Endothelial cell of umbilical vein (primary cell): ENCODE measurements at regions not wholly inside any gene's neighbourhood (a gene's known extent, or its start where the extent isn't known, plus 50 kb on each side); places are given as distances from the start of the nearest gene placed in this dataset.

Source experiments
- BruUV-seq: library from RNA; stranded (reverse); fragments of 400-500 nt; replicated peaks from 2 replicates; lab custom pipeline; 2021; lab: Mats Ljungman, UMichigan
- CTCF ChIA-PET: fragments of 300-600, 350-600 bp; sonication (Branson Sonifier 250); formaldehyde crosslinking; loops from one replicate; lab custom pipeline; 2021; ENCODE audit warnings: antibody characterized with exemption, inconsistent platforms; lab: Charles Lee
- POLR2A ChIA-PET: fragments of 300-600, 350-600 bp; sonication (Branson Sonifier 250); formaldehyde crosslinking; loops from one replicate; lab custom pipeline; 2021; ENCODE audit warnings: antibody characterized with exemption, inconsistent platforms; lab: Charles Lee
- DNase-seq: peaks from one replicate; pipeline ENCODE4 v3.0.0-alpha.2; 2011; ENCODE audit warnings: low read depth, low spot score
- FAIRE-seq: peaks from 2 replicates; lab custom pipeline; 2011; peaks lifted over from hg19 to GRCh38; lab: Jason Lieb, UNC
- H2AFZ ChIP-seq: 2 replicates; pipeline ENCODE4 v1.6.0; 2012; ENCODE audit warnings: low read depth, low read length, control low read depth, inconsistent platforms
- H3K27ac ChIP-seq: 2 replicates; pipeline ENCODE4 v1.5.1; 2011; ENCODE audit warnings: low read depth, mild to moderate bottlenecking, control low read depth, low read length, moderate library complexity; ENCODE audit not compliant: insufficient read depth
- H3K27me3 ChIP-seq, 2 experiments: 2 replicates each; pipeline versions ENCODE4 v1.6.0 to v1.6.1; 2011; ENCODE audit warnings: low read length in 2 of 2, mixed read lengths in 1 of 2; ENCODE audit not compliant: control insufficient read depth in 2 of 2, insufficient read depth in 2 of 2
- H3K36me3 ChIP-seq, 2 experiments: 2 replicates in 1 of 2; 3 replicates in 1 of 2; pipeline ENCODE4 v1.5.1; 2011; ENCODE audit warnings: low read length in 2 of 2, mild to moderate bottlenecking in 1 of 2, moderate library complexity in 1 of 2; ENCODE audit not compliant: control insufficient read depth in 2 of 2, insufficient read depth in 2 of 2; ENCODE audit errors: extremely low read depth in 1 of 2
- H3K4me1 ChIP-seq: 3 replicates; pipeline ENCODE4 v1.5.1; 2011; ENCODE audit warnings: mild to moderate bottlenecking, low read length; ENCODE audit not compliant: control insufficient read depth, insufficient read depth; ENCODE audit errors: extremely low read depth
- H3K4me2 ChIP-seq: 2 replicates; pipeline ENCODE4 v1.6.1; 2011; ENCODE audit warnings: low read length, control low read depth, mixed read lengths; ENCODE audit not compliant: insufficient read depth
- H3K4me3 ChIP-seq, 3 experiments: fragments of 200-600 bp in 1 of 3; sonication (generic), shearing (Covaris generic) in 1 of 3; replicated peaks in 1 of 3; 2 replicates each; pipeline ENCODE4 v1.5.1; 2011 to 2016; ENCODE audit warnings: control low read depth in 3 of 3, low read length in 3 of 3, mild to moderate bottlenecking in 2 of 3, inconsistent platforms in 1 of 3, low read depth in 1 of 3, moderate library complexity in 1 of 3; ENCODE audit not compliant: insufficient read depth in 1 of 3
- H3K79me2 ChIP-seq: 2 replicates; pipeline ENCODE4 v1.6.0; 2012; ENCODE audit warnings: low read length, inconsistent platforms; ENCODE audit not compliant: control insufficient read depth, insufficient read depth
- H3K9ac ChIP-seq: replicated peaks from 2 replicates; pipeline ENCODE3; 2011; ENCODE audit warnings: low read length, control low read depth; ENCODE audit not compliant: insufficient read depth; ENCODE audit errors: extremely low read depth
- H3K9me1 ChIP-seq: replicated peaks from 3 replicates; pipeline ENCODE4 v1.6.0; 2011; ENCODE audit warnings: mild to moderate bottlenecking, low read length; ENCODE audit not compliant: control insufficient read depth, insufficient read depth; ENCODE audit errors: extremely low read depth
- H3K9me3 ChIP-seq: replicated peaks from 2 replicates; pipeline ENCODE4 v1.5.1; 2012; ENCODE audit warnings: low read length, inconsistent platforms; ENCODE audit not compliant: control insufficient read depth, insufficient read depth
- H4K20me1 ChIP-seq: replicated peaks from 2 replicates; pipeline ENCODE3; 2011; ENCODE audit warnings: mild to moderate bottlenecking, low read length; ENCODE audit not compliant: control insufficient read depth, insufficient read depth; ENCODE audit errors: extremely low read depth
- EZH2 ChIP-seq: IDR thresholded peaks from 2 replicates; pipeline ENCODE4 v1.6.1; 2012; ENCODE audit warnings: borderline replicate concordance, low read depth, mild to moderate bottlenecking, moderate library complexity, low read length, inconsistent platforms; ENCODE audit not compliant: severe bottlenecking
- FOS ChIP-seq: IDR thresholded peaks from 2 replicates; pipeline ENCODE4 v1.6.1; 2011; ENCODE audit warnings: mild to moderate bottlenecking, low read length, moderate library complexity, borderline replicate concordance; ENCODE audit not compliant: insufficient read depth
- GATA2 ChIP-seq: IDR thresholded peaks from 2 replicates; pipeline ENCODE4 v1.7.0; 2011; ENCODE audit warnings: low read depth, mild to moderate bottlenecking, moderate library complexity, mixed read lengths, low read length; ENCODE audit not compliant: insufficient read length, insufficient read depth
- JUN ChIP-seq: IDR thresholded peaks from 2 replicates; pipeline ENCODE4 v1.6.1; 2011; ENCODE audit warnings: borderline replicate concordance, low read depth; ENCODE audit not compliant: insufficient read length, insufficient read depth
- MYC ChIP-seq: IDR thresholded peaks from one replicate; pipeline ENCODE4 v1.6.1; 2011; ENCODE audit warnings: mild to moderate bottlenecking, low read depth, low read length
- POLR2A ChIP-seq: IDR thresholded peaks from 2 replicates; pipeline ENCODE4 v1.6.1; 2012; ENCODE audit warnings: low read depth, mild to moderate bottlenecking, control low read depth, low read length
- dilution Hi-C: fragments of 300-500 bp; cut with MboI; formaldehyde crosslinking; loops from one replicate; pipeline ENCODE4 v1.15.0; 2019; ENCODE audit warnings: low sequenced_read_pairs; ENCODE audit not compliant: extremely low pct_ligation_motif_present
- intact Hi-C: fragments of 100-400 bp; cut with micrococcal nuclease; formaldehyde crosslinking; loops from one replicate; pipeline ENCODE4 v1.10.0; 2022
- TF ChIP-seq, protein P1 (sequence below): IDR thresholded peaks from 2 replicates; pipeline ENCODE4 v1.6.1; 2011; ENCODE audit not compliant: insufficient read depth, insufficient read length
- TF ChIP-seq, protein P2 (sequence below), 2 donors: IDR thresholded peaks; 1 replicate in 1 of 2; 2 replicates in 1 of 2; pipeline ENCODE4 v1.5.1; 2011; ENCODE audit warnings: low read length in 2 of 2, mild to moderate bottlenecking in 2 of 2, moderate library complexity in 2 of 2, control low read depth in 1 of 2, inconsistent platforms in 1 of 2, low read depth in 1 of 2; ENCODE audit not compliant: insufficient read depth in 1 of 2; ENCODE audit errors: extremely low read depth in 1 of 2

DNA sequence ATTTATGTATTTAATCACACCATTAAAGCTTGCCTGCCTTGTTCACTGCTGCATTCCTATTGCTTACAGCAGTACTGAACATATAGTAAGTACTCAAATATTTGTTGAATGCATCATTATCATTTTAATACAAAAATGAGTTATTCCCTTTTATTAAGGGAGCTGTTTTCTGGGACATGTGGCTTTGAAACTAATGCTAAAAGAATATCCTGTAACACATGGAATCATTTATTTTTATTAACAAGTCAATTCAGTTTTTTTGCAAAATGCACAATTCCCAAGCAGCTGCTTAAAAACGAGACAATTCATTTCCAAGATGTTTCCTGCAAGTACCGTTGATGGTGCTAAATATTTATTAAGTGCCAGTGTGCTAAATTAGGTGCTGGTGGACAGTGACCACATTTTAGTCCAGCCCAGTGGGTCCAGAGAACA, 148.3 kb upstream of the NR3C1 start:
- POLR2A ChIA-PET = no interaction called here
- no peaks in the 10 kb centered on the region for H3K9me3 ChIP-seq
- no peaks in the 10 kb centered on the region for H3K79me2 ChIP-seq
- H3K27ac ChIP-seq = no peak overlapping the region
- no peak overlapping the region for H3K4me3 ChIP-seq
- no peak overlapping the region for H2AFZ ChIP-seq
- no peak overlapping the region for H3K4me2 ChIP-seq
- FAIRE-seq (no peak), DNase-seq (no peak)
- dilution Hi-C loops (no loop called here), intact Hi-C loops (no loop called here)
- CTCF ChIA-PET = interaction anchor here (1.0 kb wide), 1 partner anchor 64 kb away, joined by 3 read pairs; no protein-coding TSS in a partner anchor
- H3K27me3 ChIP-seq = no peaks in the 10 kb centered on the region
- H3K9ac ChIP-seq = no peak overlapping the region
- H3K9me1 ChIP-seq = no peaks in the 10 kb centered on the region
- H4K20me1 ChIP-seq = no peaks in the 10 kb centered on the region
- no peaks in the 10 kb centered on the region for H3K36me3 ChIP-seq
- no TSS peak for BruUV-seq
- TF ChIP-seq JUN (no peak), GATA2 (no peak), EZH2 (no peak), POLR2A (no peak), FOS (no peak), MYC (no peak)
- TF ChIP-seq, protein P1, sequence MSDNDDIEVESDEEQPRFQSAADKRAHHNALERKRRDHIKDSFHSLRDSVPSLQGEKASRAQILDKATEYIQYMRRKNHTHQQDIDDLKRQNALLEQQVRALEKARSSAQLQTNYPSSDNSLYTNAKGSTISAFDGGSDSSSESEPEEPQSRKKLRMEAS = no peak
- TF ChIP-seq, protein P2, sequence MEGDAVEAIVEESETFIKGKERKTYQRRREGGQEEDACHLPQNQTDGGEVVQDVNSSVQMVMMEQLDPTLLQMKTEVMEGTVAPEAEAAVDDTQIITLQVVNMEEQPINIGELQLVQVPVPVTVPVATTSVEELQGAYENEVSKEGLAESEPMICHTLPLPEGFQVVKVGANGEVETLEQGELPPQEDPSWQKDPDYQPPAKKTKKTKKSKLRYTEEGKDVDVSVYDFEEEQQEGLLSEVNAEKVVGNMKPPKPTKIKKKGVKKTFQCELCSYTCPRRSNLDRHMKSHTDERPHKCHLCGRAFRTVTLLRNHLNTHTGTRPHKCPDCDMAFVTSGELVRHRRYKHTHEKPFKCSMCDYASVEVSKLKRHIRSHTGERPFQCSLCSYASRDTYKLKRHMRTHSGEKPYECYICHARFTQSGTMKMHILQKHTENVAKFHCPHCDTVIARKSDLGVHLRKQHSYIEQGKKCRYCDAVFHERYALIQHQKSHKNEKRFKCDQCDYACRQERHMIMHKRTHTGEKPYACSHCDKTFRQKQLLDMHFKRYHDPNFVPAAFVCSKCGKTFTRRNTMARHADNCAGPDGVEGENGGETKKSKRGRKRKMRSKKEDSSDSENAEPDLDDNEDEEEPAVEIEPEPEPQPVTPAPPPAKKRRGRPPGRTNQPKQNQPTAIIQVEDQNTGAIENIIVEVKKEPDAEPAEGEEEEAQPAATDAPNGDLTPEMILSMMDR (IDR thresholded peaks at IDR 0.05; ENCODE audit: extremely low read depth in 1 of 2, insufficient read depth in 1 of 2, low read depth in 1 of 2, low read length in 2 of 2) = no peak
- H3K4me1 ChIP-seq = no peaks in the 10 kb centered on the region
